Mammary epithelial cell (primary cell): ENCODE measurements at regions not wholly inside any gene's neighbourhood (a gene's known extent, or its start where the extent isn't known, plus 50 kb on each side); places are given as distances from the start of the nearest gene placed in this dataset.

Experiments
- EZH2 ChIP-seq: IDR thresholded peaks from 2 replicates; pipeline ENCODE4 v1.6.1; 2012; ENCODE audit warnings: low read length, inconsistent platforms, borderline replicate concordance
- TF ChIP-seq, protein P1 (sequence below), 2 donors: IDR thresholded peaks in 1 of 2; conservative IDR thresholded peaks in 1 of 2; 2 replicates each; pipeline ENCODE4 v1.5.1; 2011 to 2012; ENCODE audit warnings: inconsistent platforms in 2 of 2, low read length in 2 of 2, mild to moderate bottlenecking in 2 of 2, control low read depth in 1 of 2, low read depth in 1 of 2; ENCODE audit not compliant: insufficient read depth in 1 of 2; ENCODE audit errors: extremely low read depth in 1 of 2

DNA sequence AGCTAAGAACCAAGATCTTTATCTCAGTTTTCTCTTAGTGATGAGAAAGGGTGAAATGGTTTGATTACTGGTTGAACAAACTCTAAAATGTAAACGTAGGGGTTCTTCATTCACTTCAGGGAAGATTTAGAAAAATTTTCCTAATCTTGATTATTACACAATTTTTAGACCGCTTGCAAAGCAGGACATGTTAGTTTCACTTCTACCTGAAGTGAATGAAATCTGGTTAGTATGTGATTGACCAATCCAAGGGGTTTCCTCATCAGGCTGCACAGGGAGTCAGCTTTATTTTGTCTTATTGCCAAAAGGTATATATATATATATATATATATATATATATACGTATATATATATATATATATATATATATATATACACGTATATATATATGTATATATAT, 740.4 kb downstream of the TUSC7 start:
- TF ChIP-seq, protein P1, sequence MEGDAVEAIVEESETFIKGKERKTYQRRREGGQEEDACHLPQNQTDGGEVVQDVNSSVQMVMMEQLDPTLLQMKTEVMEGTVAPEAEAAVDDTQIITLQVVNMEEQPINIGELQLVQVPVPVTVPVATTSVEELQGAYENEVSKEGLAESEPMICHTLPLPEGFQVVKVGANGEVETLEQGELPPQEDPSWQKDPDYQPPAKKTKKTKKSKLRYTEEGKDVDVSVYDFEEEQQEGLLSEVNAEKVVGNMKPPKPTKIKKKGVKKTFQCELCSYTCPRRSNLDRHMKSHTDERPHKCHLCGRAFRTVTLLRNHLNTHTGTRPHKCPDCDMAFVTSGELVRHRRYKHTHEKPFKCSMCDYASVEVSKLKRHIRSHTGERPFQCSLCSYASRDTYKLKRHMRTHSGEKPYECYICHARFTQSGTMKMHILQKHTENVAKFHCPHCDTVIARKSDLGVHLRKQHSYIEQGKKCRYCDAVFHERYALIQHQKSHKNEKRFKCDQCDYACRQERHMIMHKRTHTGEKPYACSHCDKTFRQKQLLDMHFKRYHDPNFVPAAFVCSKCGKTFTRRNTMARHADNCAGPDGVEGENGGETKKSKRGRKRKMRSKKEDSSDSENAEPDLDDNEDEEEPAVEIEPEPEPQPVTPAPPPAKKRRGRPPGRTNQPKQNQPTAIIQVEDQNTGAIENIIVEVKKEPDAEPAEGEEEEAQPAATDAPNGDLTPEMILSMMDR (conservative IDR thresholded peaks at IDR 0.05 in 1 of 2, IDR thresholded peaks at IDR 0.05 in 1 of 2; ENCODE audit: extremely low read depth in 1 of 2, insufficient read depth in 1 of 2, low read depth in 1 of 2, low read length in 2 of 2), result no peak
- no peak for TF ChIP-seq EZH2
